ENCODE measurements at regions not wholly inside any gene's neighbourhood (a gene's known extent, or its start where the extent isn't known, plus 50 kb on each side); places are given as distances from the start of the nearest gene placed in this dataset.

DNA sequence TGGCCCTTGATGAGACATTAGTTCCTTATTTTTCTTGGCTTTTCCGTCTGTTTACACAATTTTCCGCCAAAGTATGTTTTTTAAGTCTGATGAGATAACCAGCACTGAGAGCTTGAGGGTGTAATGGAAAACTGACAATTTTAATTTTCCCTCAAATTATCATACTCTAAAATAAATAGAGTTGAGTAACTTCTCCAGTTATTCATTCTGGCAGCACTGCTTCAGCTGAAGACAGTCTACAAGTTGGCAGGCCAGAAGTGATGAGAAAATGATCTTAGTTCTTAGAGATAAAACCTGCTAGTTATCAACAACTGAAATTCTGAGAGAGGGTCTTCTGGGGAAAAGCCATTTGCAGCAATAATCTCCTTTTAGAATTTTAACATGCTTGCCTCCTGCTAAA lies 241.6 kb upstream of the TET2 start:
- no peak for DNase-seq (ENCODE audit: extremely low read depth, low read depth)

DNA sequence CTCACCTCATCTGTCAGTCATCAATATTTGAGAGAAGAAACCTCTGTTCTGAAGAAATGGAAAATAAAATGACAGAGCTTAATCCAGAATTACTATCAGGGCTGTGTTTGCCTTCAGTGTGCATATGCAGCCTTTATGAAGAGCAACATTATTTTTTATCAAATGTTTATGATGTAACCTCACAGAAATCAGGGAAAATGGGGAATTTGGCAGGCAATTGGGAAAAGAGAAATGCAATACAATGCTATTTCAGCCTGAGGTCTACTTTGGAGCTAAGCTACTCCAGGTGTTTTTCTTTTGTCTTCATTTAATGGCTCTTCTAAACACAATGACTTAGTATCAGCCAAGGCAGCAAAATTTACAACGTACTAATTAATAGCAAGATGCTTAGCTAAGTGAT lies 241.1 kb upstream of the TET2 start:
- TF ChIP-seq, protein P1, sequence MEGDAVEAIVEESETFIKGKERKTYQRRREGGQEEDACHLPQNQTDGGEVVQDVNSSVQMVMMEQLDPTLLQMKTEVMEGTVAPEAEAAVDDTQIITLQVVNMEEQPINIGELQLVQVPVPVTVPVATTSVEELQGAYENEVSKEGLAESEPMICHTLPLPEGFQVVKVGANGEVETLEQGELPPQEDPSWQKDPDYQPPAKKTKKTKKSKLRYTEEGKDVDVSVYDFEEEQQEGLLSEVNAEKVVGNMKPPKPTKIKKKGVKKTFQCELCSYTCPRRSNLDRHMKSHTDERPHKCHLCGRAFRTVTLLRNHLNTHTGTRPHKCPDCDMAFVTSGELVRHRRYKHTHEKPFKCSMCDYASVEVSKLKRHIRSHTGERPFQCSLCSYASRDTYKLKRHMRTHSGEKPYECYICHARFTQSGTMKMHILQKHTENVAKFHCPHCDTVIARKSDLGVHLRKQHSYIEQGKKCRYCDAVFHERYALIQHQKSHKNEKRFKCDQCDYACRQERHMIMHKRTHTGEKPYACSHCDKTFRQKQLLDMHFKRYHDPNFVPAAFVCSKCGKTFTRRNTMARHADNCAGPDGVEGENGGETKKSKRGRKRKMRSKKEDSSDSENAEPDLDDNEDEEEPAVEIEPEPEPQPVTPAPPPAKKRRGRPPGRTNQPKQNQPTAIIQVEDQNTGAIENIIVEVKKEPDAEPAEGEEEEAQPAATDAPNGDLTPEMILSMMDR (IDR thresholded peaks at IDR 0.05; ENCODE audit: low read depth, low read length), result no peak
- no peak for DNase-seq (ENCODE audit: extremely low read depth, low read depth)

More for the DNA sequence above, 241.6 kb upstream of the TET2 start:
- TF ChIP-seq, protein P1 (IDR thresholded peaks at IDR 0.05; ENCODE audit: low read depth, low read length), result no peak

DNA sequence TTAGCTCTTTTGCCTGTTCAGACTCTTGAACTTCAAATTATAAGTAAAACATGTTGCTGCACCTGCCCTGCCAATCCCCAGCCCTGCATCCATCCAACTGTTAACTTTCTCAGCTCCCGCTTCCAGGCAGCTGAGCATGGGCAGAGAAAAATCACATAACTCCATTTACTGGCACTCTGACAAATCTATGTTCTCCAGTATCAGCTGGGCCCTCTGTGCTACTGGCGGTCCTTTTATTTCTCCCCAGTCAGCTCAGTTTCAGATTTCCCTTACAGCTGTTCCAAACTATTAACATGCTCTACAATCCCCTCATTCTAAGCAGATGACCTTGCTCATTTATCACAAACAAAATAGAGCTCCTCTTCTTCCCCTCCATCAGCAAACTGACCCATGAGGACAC lies 240.4 kb upstream of the TET2 start:
- TF ChIP-seq, protein P1 (IDR thresholded peaks at IDR 0.05; ENCODE audit: low read depth, low read length), result no peak
- no peak for DNase-seq (ENCODE audit: extremely low read depth, low read depth)

DNA sequence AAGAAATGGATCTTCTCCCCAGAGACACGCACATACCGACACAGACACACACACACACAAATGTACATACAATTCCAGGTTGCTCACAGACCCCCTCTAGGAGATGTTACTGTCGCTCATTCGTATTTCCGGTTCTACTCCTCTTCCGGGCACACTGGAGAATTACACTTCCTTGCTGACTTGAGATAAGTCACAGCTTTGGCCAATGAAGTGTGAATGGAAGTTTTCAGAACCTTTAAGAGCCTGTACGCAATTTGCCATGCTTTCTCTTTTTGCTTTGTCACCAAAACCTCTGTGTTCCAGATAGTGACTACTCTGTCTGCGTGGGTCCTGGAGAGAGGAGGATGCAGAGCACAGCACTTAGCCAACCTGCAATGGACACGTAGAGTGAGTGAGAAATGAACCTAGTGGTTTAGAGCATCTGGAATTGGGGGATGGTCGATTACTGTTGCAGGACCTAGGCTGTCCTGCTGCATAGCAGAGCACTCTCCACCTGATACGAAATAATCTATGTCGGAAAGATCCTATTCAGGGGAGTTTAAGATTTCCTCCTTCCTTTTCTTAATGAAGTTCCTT lies 239.5 kb upstream of the TET2 start:
- DNase-seq (ENCODE audit: extremely low read depth, low read depth), result no peak
- TF ChIP-seq, protein P1 (IDR thresholded peaks at IDR 0.05; ENCODE audit: low read depth, low read length), result no peak

DNA sequence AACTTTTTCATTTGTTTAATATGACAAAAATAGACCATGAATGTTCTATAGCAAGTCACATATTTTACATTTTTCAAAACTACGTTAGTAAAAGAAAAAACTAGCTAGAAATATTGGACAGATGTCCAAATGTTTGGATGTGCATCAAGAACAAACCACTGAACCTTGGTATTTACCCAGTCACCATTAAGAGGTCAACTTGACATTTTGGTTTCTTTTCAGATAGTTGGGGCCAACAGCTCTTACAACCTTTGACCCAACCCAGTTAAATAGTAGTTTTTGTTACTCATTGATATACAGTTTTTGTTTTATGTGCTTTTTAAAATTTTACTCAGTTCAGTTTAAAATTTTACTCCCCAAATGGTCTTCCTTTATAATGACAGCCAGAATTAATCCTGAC lies 238.7 kb upstream of the TET2 start:
- TF ChIP-seq, protein P1 (IDR thresholded peaks at IDR 0.05; ENCODE audit: low read depth, low read length), result no peak
- DNase-seq (ENCODE audit: extremely low read depth, low read depth), result no peak

DNA sequence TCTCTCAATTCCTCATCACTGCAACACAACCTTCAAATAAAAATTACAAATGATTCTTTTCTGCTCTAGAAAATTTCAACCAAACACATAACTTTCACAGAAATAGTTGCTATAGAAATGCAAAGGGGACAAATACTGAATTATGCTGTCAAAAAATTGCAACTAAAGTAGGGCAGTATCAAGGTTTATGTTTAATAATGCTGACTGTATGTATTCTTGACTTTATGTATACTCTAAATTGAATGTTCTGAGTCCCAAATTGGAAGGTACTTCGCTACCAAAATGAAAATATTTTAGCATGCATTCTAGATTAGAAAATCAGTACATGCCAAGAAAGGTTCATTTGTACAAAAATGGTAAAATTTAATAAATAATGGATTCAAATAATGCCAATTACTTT lies 237.3 kb upstream of the TET2 start:
- TF ChIP-seq, protein P1 (IDR thresholded peaks at IDR 0.05; ENCODE audit: low read depth, low read length), result no peak
- no peak for DNase-seq (ENCODE audit: extremely low read depth, low read depth)

DNA sequence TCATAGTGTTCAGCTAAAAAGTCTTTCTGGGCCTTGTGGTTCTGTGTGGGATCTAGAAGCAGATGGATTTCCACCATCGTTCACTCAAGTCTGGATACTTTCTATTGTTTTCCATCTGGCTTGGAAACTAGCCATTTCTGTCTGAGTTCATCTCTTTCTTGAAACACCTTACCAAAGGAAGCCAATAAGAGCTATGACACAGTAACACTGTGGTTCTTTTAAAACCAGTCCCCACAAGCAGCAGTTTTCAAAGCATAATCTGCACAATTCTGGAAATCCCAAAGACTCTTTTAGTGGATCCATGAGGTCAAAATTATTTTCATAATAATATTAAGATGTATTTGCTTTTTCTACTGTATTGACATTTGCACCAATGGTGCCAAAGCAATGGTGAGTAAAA lies 234.2 kb upstream of the TET2 start:
- TF ChIP-seq, protein P1 (IDR thresholded peaks at IDR 0.05; ENCODE audit: low read depth, low read length), result no peak
- DNase-seq (ENCODE audit: extremely low read depth, low read depth), result no peak

Measured in AG09319 (cell line).